Upper lobe of right lung (tissue), 1 donor: ENCODE measurements at regions not wholly inside any gene's neighbourhood (a gene's known extent, or its start where the extent isn't known, plus 50 kb on each side); places are given as distances from the start of the nearest gene placed in this dataset.

Experiments used
- ATAC-seq: fragments of 200-7000 bp; cut with Tn5 transposase; one replicate; pipeline ENCODE4 v1.9.1; 2020; ENCODE audit warnings: mild to moderate bottlenecking, moderate library complexity
- DNase-seq: peaks from one replicate; pipeline ENCODE4 v3.0.0-alpha.2; 2020
- H3K27ac ChIP-seq: fragments of 200-600 bp; one replicate; pipeline ENCODE4 v1.8.0; 2022
- H3K27me3 ChIP-seq: fragments of 200-600 bp; one replicate; pipeline ENCODE4 v1.8.0; 2022; ENCODE audit warnings: mild to moderate bottlenecking
- H3K36me3 ChIP-seq: fragments of 200-600 bp; one replicate; pipeline ENCODE4 v1.8.0; 2022
- H3K4me1 ChIP-seq: fragments of 200-600 bp; one replicate; pipeline ENCODE4 v1.8.0; 2022
- H3K4me3 ChIP-seq: fragments of 200-600 bp; one replicate; pipeline ENCODE4 v1.8.0; 2022; ENCODE audit warnings: mild to moderate bottlenecking
- H3K9me3 ChIP-seq: fragments of 200-600 bp; one replicate; pipeline ENCODE4 v1.8.0; 2022
- intact Hi-C: fragments of 100-400 bp; cut with DNase I; formaldehyde crosslinking; loops from one replicate; pipeline ENCODE4 v1.11.0; 2022
- TF ChIP-seq, protein P1 (sequence below): fragments of 200-600 bp; IDR thresholded peaks from one replicate; pipeline ENCODE4 v1.8.0; 2022; ENCODE audit warnings: antibody characterized with exemption
- donor health status: DM: no; HTN: yes; CAD: no; lungs with severe emphysema.

DNA sequence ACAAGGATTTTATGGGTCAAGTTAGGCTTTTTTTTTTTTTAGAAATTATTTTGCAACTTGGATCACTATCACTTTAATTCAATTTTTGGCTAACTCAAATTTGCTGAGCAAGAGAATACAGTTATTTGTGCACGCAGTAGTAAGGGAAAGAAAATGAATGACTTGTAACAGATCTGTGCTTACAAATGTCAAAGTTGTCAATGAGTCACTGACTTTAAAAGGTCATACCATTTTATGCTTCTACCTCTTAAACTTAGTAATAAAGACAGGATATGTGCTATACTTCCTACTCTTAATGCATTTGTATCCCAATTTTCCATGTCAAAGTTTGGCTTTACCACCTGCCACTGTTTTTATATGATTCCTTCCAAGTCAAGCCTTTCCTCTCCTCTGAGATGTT, 131.1 kb upstream of the FBXO33 start:
- Histone ChIP-seq H3K4me3 (no peak overlapping the region), H3K27ac (no peak overlapping the region), H3K27me3 (no peaks in the 10 kb centered on the region), H3K9me3 (peaks cover 6% of the 10 kb centered on the region), H3K36me3 (no peaks in the 10 kb centered on the region), H3K4me1 (no peaks in the 10 kb centered on the region)
- ATAC-seq (no peak), DNase-seq (no peak)
- intact Hi-C loops, result no loop called here
- TF ChIP-seq, protein P1, sequence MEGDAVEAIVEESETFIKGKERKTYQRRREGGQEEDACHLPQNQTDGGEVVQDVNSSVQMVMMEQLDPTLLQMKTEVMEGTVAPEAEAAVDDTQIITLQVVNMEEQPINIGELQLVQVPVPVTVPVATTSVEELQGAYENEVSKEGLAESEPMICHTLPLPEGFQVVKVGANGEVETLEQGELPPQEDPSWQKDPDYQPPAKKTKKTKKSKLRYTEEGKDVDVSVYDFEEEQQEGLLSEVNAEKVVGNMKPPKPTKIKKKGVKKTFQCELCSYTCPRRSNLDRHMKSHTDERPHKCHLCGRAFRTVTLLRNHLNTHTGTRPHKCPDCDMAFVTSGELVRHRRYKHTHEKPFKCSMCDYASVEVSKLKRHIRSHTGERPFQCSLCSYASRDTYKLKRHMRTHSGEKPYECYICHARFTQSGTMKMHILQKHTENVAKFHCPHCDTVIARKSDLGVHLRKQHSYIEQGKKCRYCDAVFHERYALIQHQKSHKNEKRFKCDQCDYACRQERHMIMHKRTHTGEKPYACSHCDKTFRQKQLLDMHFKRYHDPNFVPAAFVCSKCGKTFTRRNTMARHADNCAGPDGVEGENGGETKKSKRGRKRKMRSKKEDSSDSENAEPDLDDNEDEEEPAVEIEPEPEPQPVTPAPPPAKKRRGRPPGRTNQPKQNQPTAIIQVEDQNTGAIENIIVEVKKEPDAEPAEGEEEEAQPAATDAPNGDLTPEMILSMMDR, result no peak

DNA sequence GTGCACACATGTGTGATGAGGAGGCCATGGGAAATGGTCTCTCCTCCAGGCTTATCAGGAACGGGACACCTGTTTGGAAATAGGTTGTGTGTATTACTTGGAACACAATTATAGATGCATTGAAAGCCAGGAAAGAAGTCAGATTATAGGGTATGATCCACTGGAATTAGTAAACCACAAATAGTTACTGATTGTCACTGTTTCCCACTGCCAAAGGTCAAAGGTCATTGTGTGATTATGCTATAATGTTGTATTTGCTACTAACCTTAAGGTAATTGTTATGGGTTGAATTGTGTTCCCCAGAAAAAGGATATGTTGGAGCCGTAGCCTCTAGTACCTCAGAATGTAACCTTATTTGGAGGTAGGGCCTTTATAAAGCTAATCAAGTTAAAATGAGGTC, 129.9 kb upstream of the FBXO33 start:
- H3K4me1 ChIP-seq, result no peaks in the 10 kb centered on the region
- intact Hi-C loops, result no loop called here
- H3K27ac ChIP-seq, result no peak overlapping the region
- H3K9me3 ChIP-seq, result peaks cover 9% of the 10 kb centered on the region
- TF ChIP-seq, protein P1, result no peak
- H3K27me3 ChIP-seq, result no peaks in the 10 kb centered on the region
- no peaks in the 10 kb centered on the region for H3K36me3 ChIP-seq
- DNase-seq, result no peak
- no peak for ATAC-seq
- H3K4me3 ChIP-seq, result no peak overlapping the region

DNA sequence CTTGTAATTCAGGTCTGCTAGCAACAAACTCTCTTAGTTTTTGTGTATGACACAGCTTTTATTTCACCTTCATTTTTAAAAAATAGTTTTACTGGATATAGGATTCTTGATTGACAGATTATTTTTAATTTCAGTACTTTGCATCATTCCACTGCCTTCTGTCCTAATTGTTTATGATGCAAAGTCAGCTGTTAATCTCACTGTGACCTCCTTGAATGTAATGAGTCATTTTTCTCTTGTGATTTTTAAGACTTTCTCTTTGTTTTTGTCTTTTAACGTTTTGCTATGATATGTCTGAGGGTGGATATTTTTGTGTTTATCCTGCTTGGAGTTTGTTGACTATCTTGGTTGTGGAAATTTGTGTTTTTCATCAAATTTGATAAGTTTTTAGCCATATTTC, 126.3 kb upstream of the FBXO33 start:
- no peak overlapping the region for H3K27ac ChIP-seq
- DNase-seq (no peak), ATAC-seq (no peak)
- intact Hi-C loops, result no loop called here
- H3K9me3 ChIP-seq, result peaks cover 9% of the 10 kb centered on the region
- H3K4me1 ChIP-seq, result no peaks in the 10 kb centered on the region
- no peaks in the 10 kb centered on the region for H3K27me3 ChIP-seq
- H3K36me3 ChIP-seq, result no peaks in the 10 kb centered on the region
- TF ChIP-seq, protein P1, result no peak
- H3K4me3 ChIP-seq, result no peak overlapping the region

DNA sequence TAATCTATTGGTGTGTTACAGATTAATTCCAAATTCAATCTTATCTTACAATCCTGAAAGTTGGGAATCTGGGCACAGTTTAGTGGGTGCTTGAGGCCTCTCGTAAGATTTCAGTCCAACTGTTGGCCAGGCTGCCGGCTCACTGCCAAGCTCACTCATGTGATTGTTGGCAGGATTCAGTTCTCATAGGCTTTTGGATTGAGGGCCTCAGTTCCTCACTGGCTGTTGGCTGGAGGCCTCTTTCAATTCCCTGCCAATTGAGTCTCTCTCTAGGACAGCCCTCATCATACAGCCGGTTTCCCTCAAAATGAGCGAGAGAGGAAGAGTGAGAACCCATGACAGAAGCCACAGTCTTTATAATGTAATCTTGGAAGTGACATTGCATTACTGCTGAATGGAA, 123.5 kb upstream of the FBXO33 start:
- intact Hi-C loops, result no loop called here
- TF ChIP-seq, protein P1, result no peak
- H3K27ac ChIP-seq, result no peak overlapping the region
- no peaks in the 10 kb centered on the region for H3K27me3 ChIP-seq
- DNase-seq, result no peak
- no peak overlapping the region for H3K4me3 ChIP-seq
- no peaks in the 10 kb centered on the region for H3K36me3 ChIP-seq
- no peak for ATAC-seq
- H3K4me1 ChIP-seq, result no peaks in the 10 kb centered on the region
- peaks cover 9% of the 10 kb centered on the region for H3K9me3 ChIP-seq

DNA sequence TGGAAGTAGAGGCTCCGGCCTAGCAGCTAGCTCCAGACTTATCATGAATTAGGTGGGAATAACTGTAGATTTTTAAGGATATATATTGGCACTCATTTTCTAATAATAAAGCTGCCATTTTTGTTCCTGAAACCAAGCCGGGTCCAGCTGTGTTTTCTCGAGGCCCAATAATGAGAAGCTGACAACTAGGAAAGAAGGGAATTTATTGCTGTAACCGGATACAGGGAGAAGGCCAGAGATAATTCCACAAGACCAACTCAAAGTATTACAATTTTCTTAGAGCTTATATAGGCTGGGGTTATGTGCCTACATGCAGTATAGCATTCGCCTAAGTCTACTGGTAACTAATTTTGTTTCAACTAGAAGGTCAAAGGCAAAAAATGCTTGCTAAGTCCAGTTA, 122.3 kb upstream of the FBXO33 start:
- H3K27ac ChIP-seq, result no peak overlapping the region
- intact Hi-C loops, result no loop called here
- H3K9me3 ChIP-seq, result peaks cover 9% of the 10 kb centered on the region

DNA sequence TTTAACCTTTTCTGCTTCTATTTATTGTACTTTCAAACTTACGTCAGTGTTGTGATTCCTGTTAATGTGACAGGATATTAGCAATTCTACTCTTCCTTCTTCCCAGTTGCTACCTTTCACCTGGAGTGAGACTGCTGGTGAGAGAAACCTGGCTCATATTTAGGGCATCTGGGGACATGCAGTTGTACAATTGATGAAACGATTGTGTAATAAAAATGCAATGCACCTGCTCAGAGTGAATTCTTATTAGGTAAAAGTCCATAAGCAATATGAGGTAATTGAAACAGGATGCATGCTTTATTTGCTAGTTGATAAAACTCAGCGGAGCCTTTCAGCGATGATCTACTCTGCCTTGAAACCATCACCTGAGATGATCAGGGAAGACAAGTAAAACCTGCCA, 116.1 kb upstream of the FBXO33 start:
- no peak overlapping the region for H3K27ac ChIP-seq
- TF ChIP-seq, protein P1, result no peak
- DNase-seq (no peak), ATAC-seq (no peak)
- H3K4me3 ChIP-seq, result no peak overlapping the region
- H3K9me3 ChIP-seq, result no peaks in the 10 kb centered on the region
- intact Hi-C loops, result no loop called here
- H3K36me3 ChIP-seq, result no peaks in the 10 kb centered on the region
- H3K4me1 ChIP-seq, result no peaks in the 10 kb centered on the region
- no peaks in the 10 kb centered on the region for H3K27me3 ChIP-seq

More for the DNA sequence above, 122.3 kb upstream of the FBXO33 start:
- no peak overlapping the region for H3K4me3 ChIP-seq
- TF ChIP-seq, protein P1, result no peak
- no peaks in the 10 kb centered on the region for H3K27me3 ChIP-seq
- no peaks in the 10 kb centered on the region for H3K4me1 ChIP-seq
- ATAC-seq, result no peak
- no peak for DNase-seq
- H3K36me3 ChIP-seq, result no peaks in the 10 kb centered on the region
